Chondrocyte (in vitro differentiated cells): ENCODE measurements at regions not wholly inside any gene's neighbourhood (a gene's known extent, or its start where the extent isn't known, plus 50 kb on each side); places are given as distances from the start of the nearest gene placed in this dataset.
"Not testable (repeated sequence)": the region's sequence is repeated elsewhere in the genome, so short reads cannot be mapped to it uniquely, and the experiment has no call there.

ENCODE experiments used
- DNase-seq: peaks from one replicate; pipeline ENCODE4 v3.0.0; 2021; ENCODE audit warnings: mixed read lengths, low spot score
- H3K27ac Mint-ChIP-seq: one replicate; pipeline ENCODE4 v1.8.0; 2021; ENCODE audit warnings: mild to moderate bottlenecking, moderate library complexity, mixed read lengths; ENCODE audit not compliant: unreplicated experiment
- H3K27me3 Mint-ChIP-seq: 2 replicates; pipeline ENCODE4 v1.8.0; 2021; ENCODE audit warnings: low read depth, mixed read lengths
- H3K36me3 Mint-ChIP-seq: 2 replicates; pipeline ENCODE4 v1.8.0; 2021; ENCODE audit warnings: low read depth, mixed read lengths
- H3K4me1 Mint-ChIP-seq: 2 replicates; pipeline ENCODE4 v1.8.0; 2021; ENCODE audit warnings: low read depth, mild to moderate bottlenecking, mixed read lengths
- H3K4me3 Mint-ChIP-seq: one replicate; pipeline ENCODE4 v1.8.0; 2021; ENCODE audit warnings: mild to moderate bottlenecking, moderate library complexity, mixed read lengths; ENCODE audit not compliant: unreplicated experiment
- H3K9me3 Mint-ChIP-seq: 2 replicates; pipeline ENCODE4 v1.8.0; 2021; ENCODE audit warnings: low read depth, mixed read lengths
- CTCF ChIP-seq: fragments of 200-600 bp; sonication (generic); IDR thresholded peaks from 2 replicates; pipeline ENCODE4 v1.5.0; 2021; ENCODE audit warnings: antibody characterized with exemption, mild to moderate bottlenecking, moderate library complexity

- H3K36me3 Mint-ChIP-seq = no peaks in the 10 kb centered on the region
- H3K27me3 Mint-ChIP-seq = peaks cover 1% of the 10 kb centered on the region
- DNase-seq = no peak
- peaks cover 3% of the 10 kb centered on the region for H3K9me3 Mint-ChIP-seq
- H3K4me3 Mint-ChIP-seq = no peak overlapping the region
- no peaks in the 10 kb centered on the region for H3K4me1 Mint-ChIP-seq
- no peak for TF ChIP-seq CTCF
- H3K27ac Mint-ChIP-seq = no peak overlapping the region
Measured at GRCh38 chr7:115191526-115191925, 269.6 kb downstream of the MDFIC start.

- no peak for TF ChIP-seq CTCF
- H3K27ac Mint-ChIP-seq = no peak overlapping the region
- no peak for DNase-seq
- H3K36me3 Mint-ChIP-seq = no peaks in the 10 kb centered on the region
- no peak overlapping the region for H3K4me3 Mint-ChIP-seq
- no peaks in the 10 kb centered on the region for H3K27me3 Mint-ChIP-seq
- peaks cover 5% of the 10 kb centered on the region for H3K4me1 Mint-ChIP-seq
- peaks cover 3% of the 10 kb centered on the region for H3K9me3 Mint-ChIP-seq
Measured at GRCh38 chr7:115183431-115184057, 261.6 kb downstream of the MDFIC start.

- Mint-ChIP-seq H3K36me3 (no peaks in the 10 kb centered on the region), H3K27me3 (no peaks in the 10 kb centered on the region), H3K9me3 (peaks cover under 1% of the 10 kb centered on the region), H3K4me3 (no peak overlapping the region), H3K27ac (peak overlapping the region; percentile 10), H3K4me1 (peaks cover 6% of the 10 kb centered on the region)
- no peak for TF ChIP-seq CTCF
- no peak for DNase-seq
Measured at GRCh38 chr7:115178835-115179234, 256.9 kb downstream of the MDFIC start.

- peaks cover 6% of the 10 kb centered on the region for H3K4me1 Mint-ChIP-seq
- DNase-seq = no peak
- peaks cover 3% of the 10 kb centered on the region for H3K9me3 Mint-ChIP-seq
- no peak overlapping the region for H3K27ac Mint-ChIP-seq
- H3K4me3 Mint-ChIP-seq = no peak overlapping the region
- H3K27me3 Mint-ChIP-seq = no peaks in the 10 kb centered on the region
- H3K36me3 Mint-ChIP-seq = no peaks in the 10 kb centered on the region
- TF ChIP-seq CTCF = no peak
Measured at GRCh38 chr7:115177823-115178222, 255.9 kb downstream of the MDFIC start.

GRCh38 chr7:115177103-115177502, 255.2 kb downstream of the MDFIC start:
- Mint-ChIP-seq H3K4me3 (no peak overlapping the region), H3K27me3 (no peaks in the 10 kb centered on the region), H3K9me3 (peaks cover 6% of the 10 kb centered on the region), H3K27ac (no peak overlapping the region), H3K4me1 (peaks cover 6% of the 10 kb centered on the region), H3K36me3 (peaks cover 2% of the 10 kb centered on the region)
- no peak for DNase-seq
- no peak for TF ChIP-seq CTCF

GRCh38 chr7:115172397-115172796, 250.5 kb downstream of the MDFIC start:
- DNase-seq, H3K27me3 Mint-ChIP-seq, H3K4me3 Mint-ChIP-seq, H3K9me3 Mint-ChIP-seq, H3K4me1 Mint-ChIP-seq, H3K36me3 Mint-ChIP-seq: not testable (repeated sequence)
- H3K27ac Mint-ChIP-seq = peak overlapping the region; percentile 23
